B cell (primary cell): ENCODE measurements at regions not wholly inside any gene's neighbourhood (a gene's known extent, or its start where the extent isn't known, plus 50 kb on each side); places are given as distances from the start of the nearest gene placed in this dataset.

Experiments used
- ATAC-seq: fragments of 200-7000 bp; cut with Tn5 transposase; one replicate; pipeline ENCODE4 v1.10.0; 2021; ENCODE audit warnings: low read depth, mild to moderate bottlenecking, moderate number of reproducible peaks, moderate library complexity
- CTCF ChIA-PET: fragments of 350-600 bp; sonication (Branson Sonifier 250); formaldehyde crosslinking; loops from one replicate; lab custom pipeline; 2021; ENCODE audit warnings: antibody characterized with exemption, inconsistent platforms; lab: Charles Lee
- POLR2A ChIA-PET: fragments of 350-600 bp; sonication (Branson Sonifier 250); formaldehyde crosslinking; loops from one replicate; lab custom pipeline; 2021; ENCODE audit warnings: antibody characterized with exemption; lab: Charles Lee
- DNase-seq: peaks from one replicate; pipeline ENCODE4 v3.0.0; 2013
- H2AFZ ChIP-seq: 2 replicates; pipeline ENCODE4 v1.6.1; 2012; ENCODE audit warnings: mild to moderate bottlenecking, low read depth, low read length; ENCODE audit not compliant: insufficient read depth, poor library complexity, severe bottlenecking
- H3K27ac ChIP-seq, 2 donors: 1 replicate in 1 of 2; 2 replicates in 1 of 2; pipeline ENCODE4 v1.5.1; 2012 to 2013; ENCODE audit warnings: low read length in 2 of 2, mild to moderate bottlenecking in 2 of 2, moderate library complexity in 1 of 2
- H3K27me3 ChIP-seq, 4 experiments: fragments of 200-600 bp in 1 of 4; sonication (generic) in 1 of 4; replicated peaks in 1 of 4; 1 replicate in 2 of 4; 2 replicates in 2 of 4; pipeline versions ENCODE4 v1.6.1 to v1.7.0; 2013 to 2016; ENCODE audit warnings: low read length in 3 of 4, mild to moderate bottlenecking in 2 of 4, mixed read lengths in 1 of 4, moderate library complexity in 1 of 4; ENCODE audit not compliant: insufficient read depth in 4 of 4, control insufficient read depth in 3 of 4; ENCODE audit errors: control extremely low read depth in 1 of 4
- H3K36me3 ChIP-seq, 2 experiments: replicated peaks in 1 of 2; 1 replicate in 1 of 2; 2 replicates in 1 of 2; pipeline versions ENCODE4 v1.6.1 to v1.7.1; 2013; ENCODE audit warnings: low read length in 1 of 2; ENCODE audit not compliant: insufficient read depth in 2 of 2, control insufficient read depth in 1 of 2; ENCODE audit errors: control extremely low read depth in 1 of 2, extremely low read depth in 1 of 2
- H3K4me1 ChIP-seq, 2 donors: fragments of 200-600 bp in 1 of 2; sonication (generic) in 1 of 2; 1 replicate in 1 of 2; 2 replicates in 1 of 2; pipeline versions ENCODE4 v1.5.1 to v1.6.1; 2013 to 2017; ENCODE audit warnings: low read length in 2 of 2; ENCODE audit not compliant: control insufficient read depth in 2 of 2, insufficient read depth in 2 of 2
- H3K4me2 ChIP-seq: replicated peaks from 2 replicates; pipeline ENCODE3; 2012; ENCODE audit warnings: mild to moderate bottlenecking, low read depth, low read length; ENCODE audit not compliant: poor library complexity, severe bottlenecking
- H3K4me3 ChIP-seq, 5 experiments: fragments of 200-600 bp in 1 of 5; sonication (generic) in 1 of 5; 1 replicate in 3 of 5; 2 replicates in 2 of 5; pipeline versions ENCODE4 v1.5.1 to v1.7.0; 2011 to 2016; ENCODE audit warnings: low read length in 4 of 5, mild to moderate bottlenecking in 4 of 5, low read depth in 2 of 5, control low read depth in 1 of 5, moderate library complexity in 1 of 5; ENCODE audit not compliant: insufficient read depth in 1 of 5; ENCODE audit errors: control extremely low read depth in 1 of 5, extremely low read depth in 1 of 5
- H3K79me2 ChIP-seq: fragments of 200-600 bp; sonication (generic); one replicate; pipeline ENCODE4 v1.6.0; 2016; ENCODE audit warnings: low read length; ENCODE audit not compliant: control insufficient read depth, insufficient read depth
- H3K9ac ChIP-seq: fragments of 200-600 bp; sonication (generic); 2 replicates; pipeline ENCODE4 v1.6.1; 2017; ENCODE audit warnings: mild to moderate bottlenecking, low read length, moderate library complexity
- H3K9me3 ChIP-seq, 3 donors: one replicate each; pipeline versions ENCODE4 v1.6.1 to v1.7.1; 2013; ENCODE audit warnings: low read length in 2 of 3; ENCODE audit not compliant: control insufficient read depth in 2 of 3, insufficient read depth in 1 of 3; ENCODE audit errors: control extremely low read depth in 1 of 3
- H4K20me1 ChIP-seq: 2 replicates; pipeline ENCODE4 v1.6.0; 2012; ENCODE audit warnings: mild to moderate bottlenecking, low read length; ENCODE audit not compliant: insufficient read depth, control insufficient read depth, poor library complexity, severe bottlenecking
- H3K27ac Mint-ChIP-seq: one replicate; pipeline ENCODE4 v1.8.0; 2021; ENCODE audit warnings: mixed read lengths
- H3K27me3 Mint-ChIP-seq: one replicate; pipeline ENCODE4 v1.8.0; 2021; ENCODE audit warnings: mixed read lengths
- H3K4me1 Mint-ChIP-seq: one replicate; pipeline ENCODE4 v1.8.0; 2021; ENCODE audit warnings: mixed read lengths
- H3K4me3 Mint-ChIP-seq: one replicate; pipeline ENCODE4 v1.8.0; 2021; ENCODE audit warnings: mixed read lengths
- H3K9me3 Mint-ChIP-seq: one replicate; pipeline ENCODE4 v1.8.0; 2022; ENCODE audit warnings: mixed read lengths; ENCODE audit not compliant: insufficient read depth
- CTCF ChIP-seq: fragments of 200-600 bp; IDR thresholded peaks from one replicate; pipeline ENCODE4 v1.8.0; 2022; ENCODE audit warnings: antibody characterized with exemption, mild to moderate bottlenecking
- EZH2 ChIP-seq: IDR thresholded peaks from 2 replicates; pipeline ENCODE4 v1.6.1; 2012; ENCODE audit warnings: borderline replicate concordance, low read depth, mild to moderate bottlenecking, moderate library complexity, low read length; ENCODE audit not compliant: insufficient read depth, poor library complexity, severe bottlenecking
- whole genome bisulfite sequencing: methylation state at CpG from one replicate; pipeline ENCODE4 v1.1.5; 2013; ENCODE audit warnings: missing lambda C conversion rate; ENCODE audit not compliant: insufficient coverage; 5-methylcytosine and 5-hydroxymethylcytosine counted together
- intact Hi-C: fragments of 100-400 bp; cut with micrococcal nuclease; formaldehyde crosslinking; loops from one replicate; pipeline ENCODE4 v1.10.0; 2022

- no peak for DNase-seq
- WGBS, result 100% methylated on average over 2 of the region's 3 CpGs
- no peak overlapping the region for H3K27ac Mint-ChIP-seq
- H3K27me3 ChIP-seq, result no peaks in the 10 kb centered on the region
- peaks cover 5% of the 10 kb centered on the region for H3K27me3 Mint-ChIP-seq
- no peak overlapping the region for H3K9ac ChIP-seq
- no peak for ATAC-seq
- H3K4me2 ChIP-seq, result no peak overlapping the region
- no peak overlapping the region for H3K4me3 Mint-ChIP-seq
- no peaks in the 10 kb centered on the region for H3K9me3 Mint-ChIP-seq
- no peaks in the 10 kb centered on the region for H3K79me2 ChIP-seq
- CTCF ChIA-PET, result no interaction called here
- no peaks in the 10 kb centered on the region for H3K9me3 ChIP-seq
- no peak for TF ChIP-seq EZH2
- H3K27ac ChIP-seq, result no peak overlapping the region
- H3K4me1 Mint-ChIP-seq, result peaks cover 30% of the 10 kb centered on the region
- intact Hi-C loops, result no loop called here
- H3K4me1 ChIP-seq, result peaks cover 19 to 32% of the 10 kb centered on the region in 2 donors
- H3K36me3 ChIP-seq, result no peaks in the 10 kb centered on the region
- no peaks in the 10 kb centered on the region for H4K20me1 ChIP-seq
- POLR2A ChIA-PET, result no interaction called here
- no peak overlapping the region for H3K4me3 ChIP-seq
- no peak overlapping the region for H2AFZ ChIP-seq
These were observed 97.0 kb upstream of the CCSER1 start for GRCh38 chr4:90030202-90030601.

GRCh38 chr4:90030953-90031352 lies 96.2 kb upstream of the CCSER1 start:
- DNase-seq (no peak), ATAC-seq (no peak)
- no peaks in the 10 kb centered on the region for H3K36me3 ChIP-seq
- H3K4me1 ChIP-seq, result peaks cover 18 to 25% of the 10 kb centered on the region in 2 donors
- H3K27ac ChIP-seq, result no peak overlapping the region
- Mint-ChIP-seq H3K9me3 (peaks cover 4% of the 10 kb centered on the region), H3K27ac (no peak overlapping the region), H3K4me1 (peaks cover 23% of the 10 kb centered on the region), H3K4me3 (no peak overlapping the region), H3K27me3 (peaks cover 5% of the 10 kb centered on the region)
- H3K27me3 ChIP-seq, result no peaks in the 10 kb centered on the region
- no peak for TF ChIP-seq EZH2
- TF ChIP-seq CTCF, result no peak
- no peak overlapping the region for H3K4me2 ChIP-seq
- intact Hi-C loops, result no loop called here
- H3K9me3 ChIP-seq, result no peaks in the 10 kb centered on the region
- no peak overlapping the region for H3K9ac ChIP-seq
- ChIA-PET POLR2A (no interaction called here), CTCF (no interaction called here)
- H3K79me2 ChIP-seq, result no peaks in the 10 kb centered on the region
- no peak overlapping the region for H3K4me3 ChIP-seq
- WGBS, result no CpG with 5 or more reads among the region's 3 CpGs
- H2AFZ ChIP-seq, result peak overlapping the region; percentile 4
- H4K20me1 ChIP-seq, result no peaks in the 10 kb centered on the region
